ENCODE measurements at regions not wholly inside any gene's neighbourhood (a gene's known extent, or its start where the extent isn't known, plus 50 kb on each side); places are given as distances from the start of the nearest gene placed in this dataset.
"Not testable (repeated sequence)": the region's sequence is repeated elsewhere in the genome, so short reads cannot be mapped to it uniquely, and the experiment has no call there.

DNA sequence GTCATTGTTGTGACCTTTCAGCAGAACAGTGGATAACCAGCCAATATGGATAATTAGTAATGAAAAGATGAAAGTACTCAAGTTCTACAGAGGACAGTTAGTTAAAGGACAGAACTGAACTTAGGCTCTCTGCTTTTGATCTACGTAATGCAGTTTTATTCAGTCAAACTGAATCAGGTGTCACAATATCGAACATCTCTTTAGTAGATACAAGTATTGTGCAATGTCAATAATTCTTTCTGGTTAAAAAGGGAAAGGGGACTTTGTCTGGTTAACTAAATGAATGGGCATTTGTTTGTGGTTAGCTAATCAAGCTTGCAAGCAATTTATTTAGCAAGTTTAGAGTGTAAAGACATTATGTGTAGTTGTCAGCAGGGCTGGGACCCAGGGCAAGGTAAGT, 562.2 kb upstream of the PTBP2 start:
- no peak for DNase-seq (ENCODE audit: low read depth in 2 of 2)

DNA sequence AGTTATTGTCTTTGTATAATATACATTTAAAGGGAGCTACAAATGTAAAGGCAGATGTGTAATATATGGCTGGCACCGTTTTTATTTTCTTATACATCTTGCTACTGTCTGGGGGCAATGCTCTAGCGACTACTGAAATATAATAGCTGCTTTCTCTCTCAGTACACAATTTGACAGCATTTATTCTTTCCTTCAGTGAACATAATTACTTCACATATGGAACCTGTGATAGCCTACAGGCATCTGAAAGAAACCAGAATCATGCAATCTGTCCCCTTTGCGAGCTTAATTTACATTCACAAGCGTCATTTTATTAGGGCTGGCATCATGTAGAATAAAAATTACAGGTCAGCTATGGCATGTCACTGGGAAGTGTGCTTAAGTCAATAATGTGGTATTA, 557.5 kb upstream of the PTBP2 start:
- no peak for DNase-seq (ENCODE audit: low read depth in 2 of 2)

DNA sequence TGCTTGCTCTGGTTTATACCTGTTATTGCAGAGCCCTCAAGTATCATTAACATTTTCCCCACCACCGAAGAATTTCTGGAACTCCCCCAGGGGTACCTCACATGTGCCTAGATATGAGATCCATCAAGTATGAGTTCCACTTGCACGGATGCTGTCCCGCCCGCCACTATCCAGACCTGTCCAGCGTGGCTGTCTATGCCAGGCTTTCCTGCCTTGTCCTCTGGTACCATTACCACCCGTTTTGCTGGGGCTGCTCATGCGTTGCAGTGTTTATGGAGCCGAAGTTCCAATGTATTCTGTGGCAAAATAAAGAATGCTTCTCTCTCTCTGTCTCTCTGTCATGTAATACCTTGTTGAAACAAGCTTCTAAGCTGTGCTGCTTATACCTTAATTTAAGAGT, 543.5 kb upstream of the PTBP2 start:
- no peak for DNase-seq (ENCODE audit: low read depth in 2 of 2)

DNA sequence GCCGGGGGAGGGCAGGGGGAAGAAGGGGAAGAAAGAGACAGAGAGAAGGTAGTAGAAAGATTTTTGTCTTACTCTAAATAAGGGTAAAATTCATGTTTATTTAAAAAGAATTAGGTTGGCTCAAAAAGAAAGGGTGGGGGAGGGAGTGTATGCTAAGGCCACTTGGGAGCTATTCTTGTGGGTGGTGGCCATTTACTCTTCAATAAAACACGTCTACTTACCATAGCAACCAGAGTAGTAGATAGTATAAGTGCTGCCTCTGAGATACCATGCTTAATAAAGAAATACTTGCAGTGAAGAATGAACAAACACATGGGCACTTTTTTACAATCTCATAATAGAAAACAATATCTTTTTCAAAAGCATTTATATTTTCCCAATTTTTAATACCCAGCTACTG, 538.1 kb upstream of the PTBP2 start:
- DNase-seq (ENCODE audit: low read depth in 2 of 2) = no peak

DNA sequence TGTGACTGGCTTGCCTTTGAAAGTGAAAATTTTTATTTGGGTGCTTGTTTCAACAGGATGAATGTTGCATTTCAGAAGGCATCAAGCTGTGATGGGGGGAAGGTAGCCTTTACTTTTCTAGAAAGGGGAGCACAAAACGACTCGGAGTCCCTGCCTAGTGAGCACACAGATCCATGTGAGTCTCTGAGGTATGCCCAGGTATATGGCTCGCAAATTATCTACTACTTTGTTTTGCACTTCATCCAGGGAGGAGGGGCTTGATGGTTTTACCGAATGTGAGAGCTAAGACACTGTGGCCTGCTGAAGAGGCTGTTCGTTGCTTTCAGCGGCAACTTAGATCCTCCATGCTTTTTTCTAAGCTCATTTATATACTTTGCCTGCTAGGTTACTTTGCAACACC, 537.7 kb upstream of the PTBP2 start:
- DNase-seq (ENCODE audit: low read depth in 2 of 2) = no peak

DNA sequence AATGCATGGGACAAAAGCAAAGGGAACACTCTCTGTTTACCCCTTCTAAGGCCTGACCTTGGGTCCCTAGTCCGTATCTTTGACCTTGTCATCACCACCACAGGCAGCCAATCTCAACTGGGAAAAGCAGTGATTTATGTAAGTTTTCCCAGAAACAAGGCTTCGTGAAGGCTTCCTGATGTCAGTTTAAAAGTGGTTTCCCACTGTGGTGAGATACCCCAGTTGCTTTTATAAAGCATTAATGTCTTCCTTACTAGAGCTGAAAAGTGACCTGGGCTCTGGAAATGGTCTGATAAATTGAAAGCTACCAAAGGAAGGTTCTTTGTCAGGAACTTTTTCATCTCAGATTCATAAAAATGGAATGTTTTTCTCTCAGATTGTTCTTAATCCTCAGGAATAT, 536.4 kb upstream of the PTBP2 start:
- DNase-seq (ENCODE audit: low read depth in 2 of 2) = no peak

DNA sequence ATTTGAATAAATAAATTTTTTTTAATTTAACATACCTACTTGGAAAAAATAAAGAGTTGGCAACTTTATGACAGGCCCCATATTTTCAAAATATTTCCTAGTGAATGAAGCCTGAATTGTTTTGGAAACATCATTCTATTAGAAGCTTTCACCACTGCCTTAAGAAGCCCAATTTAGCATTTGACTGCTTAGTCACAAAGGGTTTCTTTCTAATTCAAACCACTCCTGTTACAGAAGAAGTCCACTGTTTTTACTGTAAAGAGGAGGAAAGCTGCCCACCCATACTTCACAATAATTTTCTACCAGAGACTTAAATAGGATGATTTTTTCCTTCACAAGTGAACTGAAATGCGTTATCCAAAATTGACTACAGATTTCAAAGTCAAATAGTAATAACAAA, 534.6 kb upstream of the PTBP2 start:
- no peak for DNase-seq (ENCODE audit: low read depth in 2 of 2)

DNA sequence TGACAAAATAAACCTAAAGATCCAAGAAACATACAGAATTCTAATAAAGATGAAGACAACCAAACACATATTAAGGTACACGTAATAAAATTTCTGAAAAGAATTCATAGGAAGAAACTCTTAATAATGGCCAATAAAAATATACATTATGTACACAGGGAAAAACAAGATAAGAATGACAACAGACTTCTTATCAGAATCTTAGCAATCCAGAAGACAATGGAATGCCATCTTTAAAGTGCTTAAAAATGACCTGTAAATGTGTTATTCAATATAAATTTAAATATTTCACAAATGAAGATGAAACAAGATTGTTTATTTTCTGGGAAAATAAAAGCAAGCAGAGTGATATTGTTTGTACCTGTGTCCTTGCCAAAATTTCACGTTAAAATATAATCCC, 530.4 kb upstream of the PTBP2 start:
- no peak for DNase-seq (ENCODE audit: low read depth in 2 of 2)

DNA sequence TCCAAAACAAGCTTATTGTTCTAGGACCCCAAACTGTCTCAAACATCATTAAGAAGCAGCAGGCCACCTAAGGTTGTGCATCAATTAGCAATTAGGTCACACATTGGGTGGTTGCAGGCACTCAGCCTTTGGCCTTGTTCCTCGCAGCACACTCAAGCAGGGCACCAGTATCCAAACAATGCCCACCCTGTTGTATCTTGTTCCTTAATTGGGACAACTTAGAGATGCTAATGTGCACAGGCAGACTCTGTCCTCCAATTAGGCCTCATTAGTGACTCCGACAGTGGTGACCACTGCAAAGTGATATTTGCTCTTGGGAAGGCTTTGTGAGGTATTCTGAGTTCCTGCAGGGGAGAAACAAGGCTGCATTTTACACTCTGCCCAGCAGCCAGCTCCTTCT, 515.1 kb upstream of the PTBP2 start:
- no peak for DNase-seq (ENCODE audit: low read depth in 2 of 2)

DNA sequence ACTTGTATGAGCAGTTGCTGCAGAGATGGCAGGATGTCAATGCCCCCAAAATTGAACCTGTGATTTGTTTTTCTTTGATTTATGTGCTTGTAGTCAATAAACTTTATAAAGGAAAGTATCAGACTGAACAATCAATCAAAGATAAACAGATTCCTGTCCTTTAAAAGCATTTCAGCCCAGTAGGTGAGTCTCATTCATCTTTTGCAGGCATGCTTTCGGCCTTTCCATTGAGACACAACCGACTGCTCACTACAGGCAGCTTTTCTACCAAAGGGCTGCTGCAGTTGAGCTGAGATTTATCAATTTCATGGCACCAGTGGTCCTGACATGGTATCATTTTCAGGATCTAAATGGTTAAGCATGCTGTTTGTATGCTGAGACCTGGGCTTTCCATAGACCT, 513.6 kb upstream of the PTBP2 start:
- DNase-seq (ENCODE audit: low read depth in 2 of 2) = no peak

DNA sequence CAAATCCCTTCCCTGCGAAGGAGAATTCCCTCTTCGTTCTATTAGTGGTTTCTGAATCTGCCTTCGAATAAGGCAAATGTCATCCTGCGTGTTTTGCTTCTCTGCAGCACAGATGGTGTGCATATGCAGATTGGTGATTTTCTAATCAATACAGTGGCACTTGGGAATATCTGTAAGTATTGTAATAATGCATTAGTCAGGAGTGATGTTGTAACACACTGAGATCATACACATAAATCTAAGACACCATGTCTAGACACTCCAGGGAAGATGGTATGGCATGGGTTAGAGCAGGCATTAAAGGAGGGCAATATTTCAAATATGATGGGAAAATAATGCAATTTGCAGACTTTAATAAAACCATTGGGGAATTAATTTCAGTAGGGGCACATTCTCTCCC, 513.2 kb upstream of the PTBP2 start:
- DNase-seq (ENCODE audit: low read depth in 2 of 2) = no peak

DNA sequence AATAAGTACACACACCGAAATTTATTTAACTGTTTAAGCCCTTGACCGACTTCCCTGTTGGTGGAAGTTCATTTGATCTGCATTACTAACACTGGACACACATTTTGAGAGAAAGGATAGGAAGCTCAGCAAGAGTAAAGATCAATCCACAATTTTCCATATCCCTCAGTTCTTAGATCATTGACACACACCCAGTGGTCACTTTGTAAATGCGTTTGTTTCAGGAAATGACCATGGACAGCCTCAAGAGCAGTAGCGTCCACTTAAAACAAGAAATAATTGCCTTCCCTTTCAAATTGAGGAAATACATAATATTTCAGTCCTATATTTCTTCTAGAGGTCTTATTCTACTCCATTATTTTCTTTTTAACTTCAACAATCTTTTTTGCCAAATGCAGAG, 511.5 kb upstream of the PTBP2 start:
- DNase-seq (ENCODE audit: low read depth in 2 of 2) = no peak

DNA sequence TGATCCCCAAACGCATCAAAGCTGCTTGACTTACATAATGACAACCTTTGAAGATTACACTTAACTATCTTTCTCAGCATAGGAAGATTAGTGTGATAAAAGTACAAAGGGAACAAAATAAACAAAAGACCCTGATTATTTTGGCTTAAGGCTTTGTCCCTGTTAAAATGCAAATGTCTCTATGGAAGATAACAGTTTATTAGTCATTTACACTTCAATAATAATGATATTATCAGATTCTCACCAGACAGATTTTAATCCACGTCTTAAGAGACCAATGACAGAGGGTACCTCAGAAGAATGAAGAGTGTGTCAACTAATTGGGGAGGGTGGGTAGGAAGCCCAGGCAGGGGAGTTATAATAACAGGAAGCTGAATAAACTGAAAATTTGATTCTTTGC, 510.4 kb upstream of the PTBP2 start:
- DNase-seq (ENCODE audit: low read depth in 2 of 2) = no peak

DNA sequence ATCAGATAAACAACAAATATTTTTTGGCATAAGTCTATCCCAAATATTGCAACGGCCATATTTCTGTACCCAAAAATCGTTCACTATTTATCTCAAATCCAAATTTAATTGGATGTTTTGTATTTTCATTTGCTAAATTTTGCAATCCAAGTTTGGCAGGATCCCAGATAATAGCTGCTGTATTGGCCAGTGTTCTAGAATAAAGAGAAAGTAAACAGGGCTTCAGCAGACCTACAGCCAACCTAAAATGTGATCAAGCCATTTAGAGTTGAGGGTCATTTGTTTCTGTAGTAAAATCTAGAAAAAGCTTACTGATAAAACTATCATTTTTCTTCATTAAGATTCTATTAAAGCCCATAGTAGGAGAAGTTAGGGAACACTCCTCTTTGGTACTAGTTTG, 506.6 kb upstream of the PTBP2 start:
- no peak for DNase-seq (ENCODE audit: low read depth in 2 of 2)

DNA sequence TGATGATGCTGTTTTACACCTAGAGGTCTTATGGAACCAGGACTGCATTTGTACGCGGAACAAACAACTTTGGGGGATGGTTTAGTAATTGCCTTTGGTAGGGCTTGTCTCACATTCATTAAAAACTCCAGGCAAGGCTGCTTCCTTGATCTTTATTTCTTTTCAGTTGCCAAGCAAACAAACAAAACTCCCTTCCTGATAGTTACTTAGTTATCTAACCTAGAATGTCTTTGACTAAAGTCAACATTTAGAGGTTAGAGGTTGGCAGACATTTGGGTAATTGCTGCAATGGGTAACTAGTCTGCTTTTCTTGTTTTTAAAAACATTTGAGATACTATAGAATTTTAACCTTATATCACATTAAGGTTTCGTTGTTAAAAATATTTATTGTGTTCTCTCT, 500.9 kb upstream of the PTBP2 start:
- DNase-seq (ENCODE audit: low read depth in 2 of 2) = no peak

DNA sequence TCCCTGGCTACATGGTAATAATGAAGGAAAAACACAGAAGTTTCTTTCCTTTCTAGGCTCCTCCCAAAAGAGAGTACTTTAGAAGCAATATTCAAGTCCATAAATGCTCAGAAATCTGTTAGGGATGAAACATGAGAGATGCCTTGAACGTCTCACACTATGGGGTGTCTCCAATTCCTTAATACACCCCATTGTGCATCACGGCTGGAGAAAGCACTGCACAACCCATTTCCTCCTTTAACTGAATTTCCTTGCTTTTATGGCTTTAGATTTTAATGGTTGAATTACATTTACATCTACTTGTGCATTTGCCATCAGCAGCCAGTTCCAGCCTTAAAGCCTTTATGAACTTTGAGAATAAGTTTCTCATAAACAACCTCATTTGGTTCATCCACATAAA, 498.9 kb upstream of the PTBP2 start:
- no peak for DNase-seq (ENCODE audit: low read depth in 2 of 2)

DNA sequence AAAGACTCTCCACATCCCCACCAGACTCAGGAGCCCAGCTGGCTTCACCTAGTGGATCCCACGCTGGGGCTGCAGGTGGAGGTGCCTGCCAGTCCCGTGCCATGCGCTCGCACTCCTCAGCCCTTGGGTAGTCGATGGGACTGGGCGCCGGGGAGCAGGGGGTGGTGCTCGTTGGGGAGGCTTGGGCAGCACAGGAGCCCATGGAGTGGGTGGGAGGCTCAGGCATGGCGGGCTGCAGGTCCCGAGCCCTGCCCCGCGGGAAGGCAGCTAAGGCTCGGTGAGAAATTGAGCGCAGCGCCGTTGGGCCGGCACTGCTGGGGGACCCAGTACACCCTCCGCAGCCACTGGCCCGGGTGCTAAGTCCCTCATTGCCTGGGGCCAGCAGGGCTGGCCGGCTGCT, 497.4 kb upstream of the PTBP2 start:
- not testable (repeated sequence) for DNase-seq (ENCODE audit: low read depth in 2 of 2)

DNA sequence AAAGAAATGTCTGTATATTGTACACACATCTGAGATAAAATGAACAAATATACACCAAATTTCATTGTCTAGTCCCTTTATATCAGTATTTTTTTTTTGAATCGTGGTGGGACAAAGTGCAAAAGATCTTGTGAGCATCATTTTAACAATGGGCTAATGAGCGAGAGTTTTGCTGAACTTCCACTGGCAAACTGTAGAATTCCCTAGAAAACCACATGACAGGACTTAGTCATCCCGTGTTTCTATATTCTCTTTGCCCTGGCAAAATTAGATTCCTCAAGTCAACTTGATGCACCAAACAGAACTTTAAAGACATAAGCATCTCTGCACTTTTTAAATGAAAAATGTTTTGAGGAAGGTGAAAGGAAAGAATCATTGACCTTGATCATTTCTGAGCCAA, 488.2 kb upstream of the PTBP2 start:
- peak in 1 of 2 donors; percentile 8 for DNase-seq (ENCODE audit: low read depth in 2 of 2)

DNA sequence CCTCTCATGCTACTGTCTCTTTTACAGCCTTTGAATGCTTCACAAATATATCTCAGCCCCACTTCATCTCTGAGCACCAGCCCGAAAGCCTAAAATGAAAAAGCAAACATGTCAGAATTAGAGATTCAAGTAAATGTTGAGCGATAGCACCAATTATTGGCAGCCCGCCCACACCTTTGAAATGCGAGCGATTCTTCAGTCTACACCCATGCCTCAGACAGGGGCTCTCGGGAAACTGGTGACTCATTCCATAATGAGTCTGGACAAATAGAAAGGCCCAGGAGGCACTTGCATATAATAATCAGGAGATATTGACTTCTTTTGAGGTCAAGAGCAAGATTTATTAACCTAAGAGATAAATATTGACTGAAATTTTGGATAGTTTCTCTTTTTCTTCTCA, 487.3 kb upstream of the PTBP2 start:
- DNase-seq (ENCODE audit: low read depth in 2 of 2) = peak in 1 of 2 donors; percentile 89

DNA sequence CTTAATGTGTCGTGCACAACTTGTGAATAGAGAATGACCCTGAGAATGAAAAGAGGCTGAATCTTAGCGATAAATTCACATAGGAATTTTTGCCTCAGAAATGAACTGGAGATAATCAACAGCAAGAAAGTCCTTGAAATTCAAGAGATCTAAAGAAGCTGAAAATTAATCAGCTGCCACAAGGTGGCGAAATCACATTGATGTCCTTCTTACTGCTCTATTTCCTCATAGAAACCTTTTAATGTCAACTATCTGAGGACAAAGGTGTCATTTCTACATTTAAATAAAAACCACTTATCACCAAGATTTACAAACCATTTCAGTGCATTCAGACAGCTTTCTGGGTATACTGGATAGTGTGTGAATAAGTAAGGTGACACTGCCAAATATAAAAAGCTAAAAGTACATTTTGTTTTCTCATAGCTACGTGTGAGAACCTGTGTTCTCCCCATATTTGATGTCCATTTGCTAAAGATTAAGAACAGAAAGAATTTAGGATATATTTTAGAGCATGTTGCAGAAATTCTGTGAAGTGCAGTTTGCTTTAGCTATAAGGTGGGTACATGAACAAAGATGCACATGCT, 485.3 kb upstream of the PTBP2 start:
- DNase-seq (ENCODE audit: low read depth in 2 of 2) = peak; percentile 76 to 82

DNA sequence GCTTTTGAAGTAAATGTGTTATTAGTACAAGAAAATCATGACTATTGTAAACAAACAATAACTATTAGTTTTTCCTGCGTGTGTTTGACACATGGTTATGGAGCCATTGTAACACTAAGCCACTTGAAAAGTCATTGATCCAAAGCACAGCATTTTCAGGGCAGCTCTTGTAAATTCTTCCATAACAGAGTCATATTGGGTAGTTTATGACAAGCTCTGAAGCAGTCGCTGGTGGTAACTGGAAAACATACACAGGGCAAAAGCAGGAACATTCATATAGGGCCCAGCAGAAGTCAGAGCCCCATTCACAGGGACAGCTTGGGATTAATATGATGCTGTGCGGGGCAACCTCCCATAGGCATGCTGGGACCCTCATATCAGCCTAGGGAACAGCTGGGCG, 483.2 kb upstream of the PTBP2 start:
- DNase-seq (ENCODE audit: low read depth in 2 of 2) = no peak

DNA sequence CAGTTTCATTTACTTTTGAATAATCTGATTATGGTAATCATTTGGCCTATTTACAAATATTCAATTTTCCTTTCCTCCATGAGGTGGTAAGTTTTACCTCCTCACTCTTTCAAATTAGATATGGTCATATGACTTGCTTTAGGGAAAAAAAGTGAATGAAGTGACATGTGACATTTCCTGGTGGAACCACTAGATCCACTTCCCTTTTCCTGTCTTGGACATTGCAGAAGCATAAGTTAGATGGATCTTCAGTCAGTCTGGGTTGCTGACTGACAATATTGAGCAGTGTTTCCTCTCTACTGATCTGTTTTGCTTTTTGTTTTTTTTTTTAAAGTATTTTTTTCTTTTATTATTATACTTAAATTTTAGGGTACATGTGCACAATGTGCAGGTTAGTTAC, 481.1 kb upstream of the PTBP2 start:
- no peak for DNase-seq (ENCODE audit: low read depth in 2 of 2)

DNA sequence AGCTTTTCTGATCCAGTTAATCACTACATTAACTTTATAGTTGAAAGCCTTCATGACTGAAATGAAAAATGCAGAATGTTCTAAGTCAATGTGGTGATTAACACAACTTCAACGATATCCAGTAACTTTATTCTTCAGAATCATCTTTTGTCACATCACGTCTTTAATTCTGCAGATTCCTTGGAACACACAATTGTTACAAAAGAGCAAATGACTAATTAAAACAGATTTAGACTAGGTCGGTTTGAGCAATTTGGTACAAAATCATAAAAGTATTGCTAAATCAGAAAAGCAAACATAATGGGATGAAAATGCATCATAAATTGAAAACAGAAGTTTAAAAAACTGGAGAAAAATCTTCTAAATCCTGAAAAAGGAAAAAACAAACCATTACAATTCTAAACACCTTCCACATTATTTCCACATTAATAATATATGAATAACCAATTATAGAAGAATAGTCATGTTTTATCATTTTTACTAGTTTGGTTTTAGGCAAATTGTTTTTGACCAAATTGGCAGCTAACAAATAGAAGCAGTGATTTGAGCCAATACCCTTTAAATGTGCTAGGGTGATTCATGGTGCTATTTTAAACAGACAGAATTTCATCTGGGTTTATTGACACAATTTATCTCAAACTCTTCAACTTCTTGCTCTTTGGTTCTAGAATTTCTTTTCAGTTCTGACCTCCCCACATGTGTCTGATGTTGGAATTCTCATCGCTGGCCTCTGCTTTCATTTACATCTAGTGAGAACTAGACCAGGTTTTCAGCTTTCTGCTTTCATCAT, 468.1 kb upstream of the PTBP2 start:
- DNase-seq (ENCODE audit: low read depth in 2 of 2) = no peak
